ENCODE measurements at regions not wholly inside any gene's neighbourhood (a gene's known extent, or its start where the extent isn't known, plus 50 kb on each side); places are given as distances from the start of the nearest gene placed in this dataset.

GRCh38 chr14:97280526-97280925, 483.3 kb downstream of the VRK1 start:
- 56% methylated on average over 6 of the region's 10 CpGs; no CpG with 5 or more reads in 1 of the 2 experiments for WGBS, 2 experiments (ENCODE audit: extremely low coverage in 2 of 2, insufficient read length in 1 of 2)
- Histone ChIP-seq H3K79me1 (ENCODE audit: low read depth in 1 of 2, low read length in 2 of 2) (no peaks in the 10 kb centered on the region), H3K56ac (ENCODE audit: extremely low read depth, insufficient read depth, low read length) (no peak overlapping the region), H3K27ac (ENCODE audit: insufficient read depth, low read length) (no peak overlapping the region), H3K9ac (ENCODE audit: low read depth, low read length) (no peak overlapping the region), H3K18ac (ENCODE audit: low read depth, low read length) (no peak overlapping the region), H3K9me1 (ENCODE audit: insufficient read depth, low read length) (no peaks in the 10 kb centered on the region), H4K91ac (ENCODE audit: insufficient read depth, low read depth, low read length) (no peak overlapping the region), H2BK20ac (ENCODE audit: low read depth, low read length) (no peak overlapping the region), H3K23ac (ENCODE audit: low read depth, low read length) (no peak overlapping the region), H2AK5ac (ENCODE audit: low read depth, low read length) (no peak overlapping the region), H3K4ac (ENCODE audit: low read depth, low read length) (no peak overlapping the region), H2BK5ac (ENCODE audit: low read depth, low read length, poor library complexity, severe bottlenecking) (no peak overlapping the region), H4K20me1 (ENCODE audit: insufficient read depth, low read length) (no peaks in the 10 kb centered on the region), H3K4me2 (ENCODE audit: low read depth, low read length) (no peak overlapping the region), H3K27me3 (ENCODE audit: control insufficient read depth, insufficient read depth, low read length) (no peaks in the 10 kb centered on the region), H4K8ac (ENCODE audit: low read depth in 2 of 2, low read length in 2 of 2) (no peak overlapping the region), H4K5ac (ENCODE audit: low read depth, low read length) (no peak overlapping the region), H3K4me3 (ENCODE audit: insufficient read depth, low read depth, low read length) (no peak overlapping the region), H3K36me3 (ENCODE audit: control insufficient read depth, insufficient read depth, low read length) (no peaks in the 10 kb centered on the region), H2BK120ac (ENCODE audit: low read depth, low read length) (no peak overlapping the region), H2AK9ac (replicated peaks; ENCODE audit: low read depth, low read length, poor library complexity) (no peak overlapping the region), H3K9me3 (ENCODE audit: control insufficient read depth, insufficient read depth, low read length) (peaks cover 32% of the 10 kb centered on the region), H3K4me1 (ENCODE audit: control insufficient read depth, insufficient read depth, low read length) (no peaks in the 10 kb centered on the region), H2BK15ac (ENCODE audit: low read depth, low read length) (no peak overlapping the region), H2AFZ (replicated peaks; ENCODE audit: low read length, poor library complexity) (no peak overlapping the region), H3K14ac (replicated peaks; ENCODE audit: low read depth, low read length) (no peak overlapping the region)
- CTCF ChIA-PET, result no interaction called here
- DNase-seq (no peak), ATAC-seq (ENCODE audit: low read depth) (no peak)
- dilution Hi-C loops (cut with HindIII; ENCODE audit: low sequenced_read_pairs, unreplicated experiment) (no loop called here), in situ Hi-C loops (cut with MboI; ENCODE audit: low sequenced_read_pairs) (no loop called here), intact Hi-C loops (cut with micrococcal nuclease) (no loop called here)
- BruUV-seq (replicated peaks), result no TSS peak
- TF ChIP-seq RCOR1 (IDR thresholded peaks at IDR 0.05; ENCODE audit: insufficient replicate concordance, low read length), result no peak
- TF ChIP-seq MXI1 (IDR thresholded peaks at IDR 0.05; ENCODE audit: borderline replicate concordance, low read depth, low read length), result no peak
- TF ChIP-seq USF2 (IDR thresholded peaks at IDR 0.05; ENCODE audit: low read depth, low read length), result no peak
- no peak for TF ChIP-seq CEBPB (IDR thresholded peaks at IDR 0.05; ENCODE audit: low read depth, low read length)
- no peak for TF ChIP-seq SMC3 (IDR thresholded peaks at IDR 0.05; ENCODE audit: low read depth, low read length)
- TF ChIP-seq RAD21 (IDR thresholded peaks at IDR 0.05; ENCODE audit: low read length), result no peak
- no peak for TF ChIP-seq FOS (IDR thresholded peaks at IDR 0.05; ENCODE audit: low read depth, low read length)
- TF ChIP-seq MAFK (IDR thresholded peaks at IDR 0.05; ENCODE audit: low read depth, low read length), result no peak
- TF ChIP-seq MAZ (IDR thresholded peaks at IDR 0.05; ENCODE audit: borderline replicate concordance, low read depth, low read length), result no peak
- no peak for TF ChIP-seq ELK1 (IDR thresholded peaks at IDR 0.05; ENCODE audit: borderline replicate concordance, low read depth, low read length)
- TF ChIP-seq POLR2A (IDR thresholded peaks at IDR 0.05; ENCODE audit: low read depth, low read length), result no peak
- no peak for TF ChIP-seq BHLHE40 (IDR thresholded peaks at IDR 0.05; ENCODE audit: low read depth, low read length)
- TF ChIP-seq NFE2L2 (IDR thresholded peaks at IDR 0.05; ENCODE audit: low read depth, low read length), result no peak
- no peak for TF ChIP-seq RFX5 (IDR thresholded peaks at IDR 0.05; ENCODE audit: low read depth, low read length)
- no peak for TF ChIP-seq CHD1 (IDR thresholded peaks at IDR 0.05; ENCODE audit: low read depth, low read length)
- no peak for TF ChIP-seq CTCF (conservative IDR thresholded peaks at IDR 0.05; ENCODE audit: low read depth, low read length)
- POLR2A ChIA-PET (ENCODE audit: unreplicated experiment), result no interaction called here

Measured in IMR-90 (cell line).